Cerebellar cortex (tissue), 1 donor: ENCODE measurements at regions not wholly inside any gene's neighbourhood (a gene's known extent, or its start where the extent isn't known, plus 50 kb on each side); places are given as distances from the start of the nearest gene placed in this dataset.
"Not testable (repeated sequence)": the region's sequence is repeated elsewhere in the genome, so short reads cannot be mapped to it uniquely, and the experiment has no call there.

Source experiments
- DNase-seq: peaks from one replicate; pipeline ENCODE4 v3.0.0-alpha.2; 2015; ENCODE audit warnings: low spot score

DNA sequence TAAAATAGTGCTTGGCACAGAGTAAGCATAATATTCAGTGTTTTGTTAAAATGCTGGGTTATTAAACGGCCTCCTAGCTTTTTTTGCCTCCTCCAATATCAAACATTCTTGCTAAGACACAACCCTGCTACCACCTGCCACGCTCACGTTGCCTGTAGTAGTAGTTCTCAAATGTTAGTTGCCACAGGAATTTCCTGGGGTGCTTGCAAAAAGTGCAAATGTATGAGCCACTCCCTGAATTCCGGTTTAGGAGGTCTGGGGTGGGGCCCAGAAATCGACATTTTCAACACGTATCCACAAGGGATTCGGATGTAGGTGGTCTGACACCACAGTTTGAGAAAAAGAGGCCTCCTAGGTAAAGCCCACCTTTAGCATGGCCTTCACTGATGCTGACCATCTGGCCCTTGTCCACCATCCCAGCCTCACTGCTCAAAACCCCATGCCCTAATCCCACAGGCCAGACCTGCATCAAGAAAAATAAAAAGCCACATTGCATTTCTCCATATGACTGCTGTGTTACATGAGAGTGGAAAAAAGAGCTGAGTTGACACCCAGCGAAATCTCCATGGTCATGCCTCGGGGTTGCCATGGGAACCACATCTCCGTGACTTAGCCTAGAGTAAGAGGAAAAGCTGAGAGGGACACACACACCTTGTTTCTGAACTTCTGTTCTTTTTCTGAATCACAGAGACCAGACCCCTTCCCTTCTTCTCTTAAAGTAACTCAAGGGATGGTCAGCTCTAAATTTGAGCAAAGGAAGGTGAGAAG lies 116.4 kb upstream of the HES1 start:
- no peak for DNase-seq

DNA sequence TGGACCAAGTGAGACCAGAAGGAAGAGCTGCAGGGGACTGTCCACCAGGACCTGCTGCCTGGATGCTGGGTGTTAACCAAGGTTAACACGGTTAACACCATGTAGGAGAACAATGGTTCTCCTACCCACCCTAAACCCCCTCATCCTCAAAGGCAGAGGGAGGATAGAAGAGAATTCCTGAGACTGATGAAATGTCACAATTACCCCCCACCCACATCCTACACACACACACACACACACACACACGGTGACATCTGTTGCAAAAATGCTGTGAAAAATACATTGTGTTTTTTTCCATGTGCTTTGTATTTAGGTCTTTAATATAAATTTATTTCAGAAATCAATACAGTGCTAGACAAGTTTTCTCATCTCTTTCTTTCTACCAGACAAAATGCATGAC lies 113.9 kb upstream of the HES1 start:
- DNase-seq: no peak

DNA sequence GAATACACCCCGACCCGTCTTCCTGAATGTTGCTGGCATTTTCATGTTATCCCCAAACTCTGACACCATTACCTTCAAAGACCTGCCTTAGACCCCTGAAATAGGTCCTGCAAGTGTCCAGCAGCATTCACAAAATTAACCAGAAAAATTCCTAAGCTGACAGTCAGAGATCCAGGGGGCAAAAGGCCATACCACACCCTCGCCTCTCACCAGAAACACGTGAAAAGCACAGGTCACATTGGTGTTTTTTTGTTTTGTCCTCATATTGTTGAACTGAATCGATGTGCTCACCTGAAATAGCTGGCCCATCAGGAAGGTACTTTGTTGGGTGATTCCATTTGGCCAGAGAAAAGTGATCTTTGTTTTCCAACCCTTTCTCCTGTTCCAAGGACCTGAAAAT lies 113.1 kb upstream of the HES1 start:
- DNase-seq: no peak

GRCh38 chr3:194023501-194024280 lies 112.3 kb upstream of the HES1 start:
- DNase-seq: no peak

- DNase-seq: no peak
These were observed 110.8 kb upstream of the HES1 start for GRCh38 chr3:194025119-194025518.

DNA sequence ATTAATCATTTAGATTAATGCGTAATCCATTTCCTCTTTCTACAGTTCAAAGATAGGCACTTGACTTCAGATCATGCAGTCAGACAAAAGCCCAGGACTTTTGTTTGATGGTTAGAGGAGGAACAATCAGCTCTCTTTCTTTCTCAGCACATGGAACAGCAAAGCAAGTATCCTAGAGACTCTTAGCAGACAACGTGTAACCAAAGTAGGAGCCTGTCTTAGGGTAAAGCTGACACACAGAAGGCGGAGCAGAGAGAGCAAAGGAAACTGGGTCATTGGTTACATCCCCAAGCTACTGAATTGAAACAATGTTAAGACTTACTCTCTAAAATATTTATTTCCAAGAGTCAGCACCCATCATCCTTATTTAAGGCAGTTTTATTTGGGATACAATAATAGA lies 110.0 kb upstream of the HES1 start:
- no peak for DNase-seq

DNA sequence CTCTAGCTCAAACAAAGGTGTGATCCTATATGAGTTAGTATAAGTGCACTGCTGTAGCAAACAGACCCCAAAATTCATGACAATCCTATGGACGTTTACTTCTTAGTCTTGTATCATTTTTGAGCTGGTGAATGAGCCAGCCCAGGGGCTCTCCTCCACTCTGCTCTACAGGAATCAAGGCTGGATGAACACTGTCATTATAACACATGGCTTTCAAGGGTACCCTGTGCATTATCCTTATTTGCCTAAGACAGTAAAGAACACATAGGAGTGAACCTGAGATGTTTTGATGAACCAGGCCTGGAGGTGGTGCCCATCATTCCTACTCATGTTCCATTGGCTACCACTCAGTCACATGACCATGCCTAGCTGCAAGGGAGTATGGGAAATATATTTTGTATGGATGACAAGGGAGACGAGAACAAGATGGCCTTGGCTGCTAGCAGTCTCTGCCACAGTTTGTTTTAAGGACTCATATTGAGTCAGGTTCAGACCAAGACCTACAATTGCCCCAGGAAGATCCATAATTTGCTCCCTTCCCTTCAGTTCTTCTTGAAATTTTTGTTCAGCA lies 107.4 kb upstream of the HES1 start:
- DNase-seq: no peak

DNA sequence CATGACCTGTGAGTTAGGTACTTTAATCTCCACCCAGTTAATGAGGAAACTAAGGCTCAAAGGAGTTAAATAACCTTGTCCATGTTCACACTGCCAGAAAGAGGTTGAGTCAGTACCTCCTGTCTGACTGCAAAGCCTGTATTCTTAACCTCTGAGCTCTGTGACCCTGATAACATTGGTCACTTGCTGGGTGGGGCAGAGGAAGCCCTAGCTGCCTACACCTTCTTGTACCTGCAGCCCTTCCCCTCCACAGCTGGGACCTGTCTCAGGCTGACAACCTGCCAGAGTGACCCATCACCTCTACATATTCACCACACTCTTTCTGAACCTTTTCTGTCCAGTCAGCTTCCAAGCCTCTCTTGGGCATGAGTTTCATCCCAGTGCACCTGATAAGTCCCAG lies 106.1 kb upstream of the HES1 start:
- no peak for DNase-seq

GRCh38 chr3:194030372-194030771 lies 105.6 kb upstream of the HES1 start:
- no peak for DNase-seq

- no peak for DNase-seq
These were observed 104.6 kb upstream of the HES1 start for GRCh38 chr3:194031349-194031748.

DNA sequence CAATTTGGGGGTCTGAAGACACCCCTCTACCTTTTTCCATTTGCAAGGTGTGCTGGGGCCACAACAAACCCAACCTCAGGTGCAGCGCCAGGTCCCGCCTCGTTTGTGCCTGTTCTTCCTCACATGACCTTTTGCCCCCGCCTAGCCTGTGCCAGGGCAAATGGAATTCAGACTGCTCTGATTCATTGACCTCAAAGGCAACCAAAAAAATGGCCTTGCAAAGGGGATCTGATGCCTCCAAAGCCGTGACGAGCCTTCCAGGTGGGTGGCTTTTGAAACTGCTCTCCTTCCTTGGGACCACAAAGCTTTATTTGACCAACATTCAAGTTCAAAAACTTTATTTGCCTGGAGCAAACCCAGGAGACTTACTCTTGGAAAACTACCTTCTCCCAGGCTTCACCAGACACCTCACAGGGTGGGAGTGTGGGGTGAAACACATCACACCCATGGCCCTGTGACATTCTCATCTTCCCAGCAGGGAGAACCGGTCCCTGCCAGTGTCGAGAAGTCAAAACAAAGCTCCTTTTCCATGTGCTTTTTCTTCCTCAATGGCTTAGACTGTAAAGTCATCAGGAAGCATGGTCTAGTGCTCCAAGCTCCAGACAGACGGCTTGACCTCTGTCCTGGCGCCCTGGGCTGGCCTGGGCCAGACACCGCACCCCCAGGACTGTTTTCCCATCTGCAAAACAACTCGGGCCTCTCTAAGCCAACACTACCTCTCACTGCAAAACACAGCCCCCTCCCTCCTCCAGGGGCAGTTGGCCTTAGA lies 103.9 kb upstream of the HES1 start:
- DNase-seq: no peak

DNA sequence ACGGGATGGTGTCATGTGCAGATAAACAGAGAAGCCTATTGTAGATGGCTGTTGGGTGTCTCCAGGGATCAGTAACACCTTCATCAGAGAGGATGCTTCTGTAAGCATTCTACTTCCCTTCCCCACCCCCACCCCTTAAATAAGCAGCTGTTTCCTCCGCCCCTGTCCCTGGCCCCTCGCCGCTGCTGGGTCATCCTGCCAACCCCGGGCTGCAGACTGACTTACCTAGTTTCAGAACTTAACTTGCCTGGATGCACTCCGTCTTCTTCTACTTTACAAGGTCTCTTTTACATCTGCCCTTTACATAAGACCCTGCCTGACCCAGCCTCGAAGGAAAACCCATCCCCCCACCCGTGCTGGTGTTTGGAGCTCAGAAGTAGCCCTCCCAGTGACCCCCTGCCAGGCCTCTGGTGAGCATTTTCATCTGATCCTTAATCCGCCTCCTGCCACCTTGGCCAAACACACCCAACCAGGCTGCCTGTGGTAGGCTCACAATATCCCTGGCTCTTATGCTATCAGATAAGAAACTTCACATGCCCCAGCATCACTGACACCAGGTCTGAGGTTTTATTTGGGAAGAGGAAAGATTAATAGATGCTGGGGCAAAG lies 103.0 kb upstream of the HES1 start:
- no peak for DNase-seq

GRCh38 chr3:194034346-194035336 lies 101.3 kb upstream of the HES1 start:
- no peak for DNase-seq

GRCh38 chr3:194035406-194036138 lies 100.4 kb upstream of the HES1 start:
- DNase-seq: no peak

DNA sequence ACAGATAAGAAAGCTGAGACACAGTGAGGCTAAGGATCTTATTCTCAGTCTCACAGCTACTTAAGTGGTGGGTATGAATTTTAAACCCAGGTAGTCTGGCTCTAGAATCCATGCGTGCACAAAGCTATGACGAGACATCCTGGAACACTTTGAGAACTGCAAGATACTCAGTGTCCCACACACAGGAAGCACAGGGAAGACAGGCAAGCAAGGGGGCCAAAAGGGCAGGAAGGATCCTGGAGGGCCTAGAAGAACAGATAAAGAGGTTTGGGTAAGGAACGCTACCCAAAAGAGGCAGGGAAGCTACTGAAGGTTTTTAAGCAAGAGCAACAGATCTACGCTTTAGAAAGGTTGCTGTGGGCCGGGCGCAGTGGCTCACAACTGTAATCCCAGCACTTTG lies 99.1 kb upstream of the HES1 start:
- no peak for DNase-seq

- not testable (repeated sequence) for DNase-seq
These were observed 97.6 kb upstream of the HES1 start for GRCh38 chr3:194038346-194038745.

GRCh38 chr3:194038960-194039359 lies 97.0 kb upstream of the HES1 start:
- no peak for DNase-seq

- no peak for DNase-seq
These were observed 95.3 kb upstream of the HES1 start for GRCh38 chr3:194040516-194041273.

DNA sequence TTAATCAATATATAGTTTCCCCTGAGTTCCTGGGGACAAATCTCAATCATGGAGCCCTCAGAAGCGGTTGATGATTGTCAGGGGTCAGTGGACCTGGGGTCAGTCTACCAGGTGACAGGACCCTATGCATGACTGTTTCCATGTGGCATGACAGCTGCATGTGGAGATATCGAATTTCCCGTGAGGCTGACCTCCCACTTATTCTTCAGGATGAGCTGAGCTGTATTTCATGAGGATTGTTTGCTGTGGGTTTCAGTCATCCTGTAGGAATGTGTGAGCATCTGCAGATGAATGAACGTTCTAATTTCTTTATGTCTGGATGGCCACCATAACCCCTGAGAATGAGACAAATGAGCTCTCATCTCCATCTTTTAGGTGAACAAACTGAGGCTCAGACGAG lies 93.0 kb upstream of the HES1 start:
- no peak for DNase-seq
